HL-60 (cell line): ENCODE measurements at regions not wholly inside any gene's neighbourhood (a gene's known extent, or its start where the extent isn't known, plus 50 kb on each side); places are given as distances from the start of the nearest gene placed in this dataset.

Experiments
- DNase-seq, 2 experiments: peaks; one replicate each; pipeline ENCODE4 v3.0.0-alpha.2; 2010 to 2020; ENCODE audit warnings: low read depth in 1 of 2, low spot score in 1 of 2
- H3K27ac ChIP-seq: fragments of 250-450 bp; sonication (Bioruptor Pico); replicated peaks from 2 replicates; pipeline ENCODE4 v1.5.1; 2020; ENCODE audit warnings: mild to moderate bottlenecking, moderate library complexity
- H3K27me3 ChIP-seq: fragments of 250-450 bp; sonication (Bioruptor Pico); 2 replicates; pipeline ENCODE4 v1.5.1; 2021; ENCODE audit warnings: mild to moderate bottlenecking, moderate library complexity; ENCODE audit not compliant: insufficient read depth, poor library complexity, severe bottlenecking
- H3K4me3 ChIP-seq: replicated peaks from 2 replicates; pipeline ENCODE4 v1.5.1; 2011; ENCODE audit warnings: mild to moderate bottlenecking, control low read depth, low read length; ENCODE audit not compliant: insufficient read depth
- GABPA ChIP-seq: IDR thresholded peaks from 2 replicates; pipeline ENCODE4 v1.6.1; 2012; ENCODE audit warnings: low read depth
- POLR2AphosphoS5 ChIP-seq: IDR thresholded peaks from 2 replicates; pipeline ENCODE4 v1.6.1; 2012; ENCODE audit warnings: low read depth
- SPI1 ChIP-seq: IDR thresholded peaks from 2 replicates; pipeline ENCODE4 v1.6.1; 2012; ENCODE audit warnings: low read depth, mild to moderate bottlenecking, borderline replicate concordance
- TF ChIP-seq, protein P1 (sequence below): IDR thresholded peaks from 2 replicates; pipeline ENCODE4 v1.6.1; 2012; ENCODE audit warnings: low read depth; ENCODE audit not compliant: insufficient replicate concordance
- TF ChIP-seq, protein P2 (sequence below): IDR thresholded peaks from one replicate; pipeline ENCODE4 v1.5.1; 2011; ENCODE audit warnings: low read length, control low read depth, inconsistent platforms; ENCODE audit not compliant: insufficient read depth

DNA sequence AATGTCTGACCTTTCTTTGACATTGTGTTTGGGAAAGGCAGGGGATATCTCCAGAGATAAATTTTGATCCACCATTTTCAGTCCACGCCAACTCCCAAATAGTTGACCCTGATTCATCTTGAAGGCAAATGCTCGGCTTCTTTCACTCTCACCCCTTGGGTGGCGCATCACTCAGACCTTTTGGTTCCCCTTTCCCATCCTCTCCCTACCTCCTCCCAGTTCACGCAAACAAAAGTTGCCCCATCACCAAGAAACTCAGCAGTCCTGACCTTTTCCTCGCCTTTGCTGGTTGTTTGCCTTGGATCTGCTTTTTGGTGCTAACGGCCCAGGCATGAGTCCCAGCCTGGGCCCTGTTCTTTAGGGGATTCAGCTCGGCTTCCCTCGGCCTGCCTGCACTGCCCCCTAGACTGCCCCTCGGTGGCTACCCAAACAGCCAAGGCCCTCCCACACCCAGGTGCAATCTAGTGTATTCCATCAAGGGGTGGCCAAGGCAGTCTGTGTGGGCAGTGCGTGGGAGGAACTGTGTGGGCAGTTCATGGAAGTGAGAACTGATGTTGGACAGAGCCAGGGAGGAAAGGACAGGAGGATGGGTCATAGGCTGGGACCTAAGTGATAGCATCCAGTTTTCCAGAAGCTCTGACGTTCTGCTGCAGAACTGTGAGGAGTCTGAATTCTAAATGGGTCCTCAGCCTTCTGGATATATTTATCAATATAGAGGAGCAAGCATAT is 255.7 kb downstream of the DLEU7 start:
- H3K27me3 ChIP-seq = no peaks in the 10 kb centered on the region
- H3K4me3 ChIP-seq = no peak overlapping the region
- DNase-seq = no peak
- H3K27ac ChIP-seq = no peak overlapping the region
- TF ChIP-seq POLR2AphosphoS5 = no peak
- TF ChIP-seq, protein P1, sequence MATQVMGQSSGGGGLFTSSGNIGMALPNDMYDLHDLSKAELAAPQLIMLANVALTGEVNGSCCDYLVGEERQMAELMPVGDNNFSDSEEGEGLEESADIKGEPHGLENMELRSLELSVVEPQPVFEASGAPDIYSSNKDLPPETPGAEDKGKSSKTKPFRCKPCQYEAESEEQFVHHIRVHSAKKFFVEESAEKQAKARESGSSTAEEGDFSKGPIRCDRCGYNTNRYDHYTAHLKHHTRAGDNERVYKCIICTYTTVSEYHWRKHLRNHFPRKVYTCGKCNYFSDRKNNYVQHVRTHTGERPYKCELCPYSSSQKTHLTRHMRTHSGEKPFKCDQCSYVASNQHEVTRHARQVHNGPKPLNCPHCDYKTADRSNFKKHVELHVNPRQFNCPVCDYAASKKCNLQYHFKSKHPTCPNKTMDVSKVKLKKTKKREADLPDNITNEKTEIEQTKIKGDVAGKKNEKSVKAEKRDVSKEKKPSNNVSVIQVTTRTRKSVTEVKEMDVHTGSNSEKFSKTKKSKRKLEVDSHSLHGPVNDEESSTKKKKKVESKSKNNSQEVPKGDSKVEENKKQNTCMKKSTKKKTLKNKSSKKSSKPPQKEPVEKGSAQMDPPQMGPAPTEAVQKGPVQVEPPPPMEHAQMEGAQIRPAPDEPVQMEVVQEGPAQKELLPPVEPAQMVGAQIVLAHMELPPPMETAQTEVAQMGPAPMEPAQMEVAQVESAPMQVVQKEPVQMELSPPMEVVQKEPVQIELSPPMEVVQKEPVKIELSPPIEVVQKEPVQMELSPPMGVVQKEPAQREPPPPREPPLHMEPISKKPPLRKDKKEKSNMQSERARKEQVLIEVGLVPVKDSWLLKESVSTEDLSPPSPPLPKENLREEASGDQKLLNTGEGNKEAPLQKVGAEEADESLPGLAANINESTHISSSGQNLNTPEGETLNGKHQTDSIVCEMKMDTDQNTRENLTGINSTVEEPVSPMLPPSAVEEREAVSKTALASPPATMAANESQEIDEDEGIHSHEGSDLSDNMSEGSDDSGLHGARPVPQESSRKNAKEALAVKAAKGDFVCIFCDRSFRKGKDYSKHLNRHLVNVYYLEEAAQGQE = no peak
- TF ChIP-seq, protein P2, sequence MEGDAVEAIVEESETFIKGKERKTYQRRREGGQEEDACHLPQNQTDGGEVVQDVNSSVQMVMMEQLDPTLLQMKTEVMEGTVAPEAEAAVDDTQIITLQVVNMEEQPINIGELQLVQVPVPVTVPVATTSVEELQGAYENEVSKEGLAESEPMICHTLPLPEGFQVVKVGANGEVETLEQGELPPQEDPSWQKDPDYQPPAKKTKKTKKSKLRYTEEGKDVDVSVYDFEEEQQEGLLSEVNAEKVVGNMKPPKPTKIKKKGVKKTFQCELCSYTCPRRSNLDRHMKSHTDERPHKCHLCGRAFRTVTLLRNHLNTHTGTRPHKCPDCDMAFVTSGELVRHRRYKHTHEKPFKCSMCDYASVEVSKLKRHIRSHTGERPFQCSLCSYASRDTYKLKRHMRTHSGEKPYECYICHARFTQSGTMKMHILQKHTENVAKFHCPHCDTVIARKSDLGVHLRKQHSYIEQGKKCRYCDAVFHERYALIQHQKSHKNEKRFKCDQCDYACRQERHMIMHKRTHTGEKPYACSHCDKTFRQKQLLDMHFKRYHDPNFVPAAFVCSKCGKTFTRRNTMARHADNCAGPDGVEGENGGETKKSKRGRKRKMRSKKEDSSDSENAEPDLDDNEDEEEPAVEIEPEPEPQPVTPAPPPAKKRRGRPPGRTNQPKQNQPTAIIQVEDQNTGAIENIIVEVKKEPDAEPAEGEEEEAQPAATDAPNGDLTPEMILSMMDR = no peak
- no peak for TF ChIP-seq GABPA
- TF ChIP-seq SPI1 = no peak

DNA sequence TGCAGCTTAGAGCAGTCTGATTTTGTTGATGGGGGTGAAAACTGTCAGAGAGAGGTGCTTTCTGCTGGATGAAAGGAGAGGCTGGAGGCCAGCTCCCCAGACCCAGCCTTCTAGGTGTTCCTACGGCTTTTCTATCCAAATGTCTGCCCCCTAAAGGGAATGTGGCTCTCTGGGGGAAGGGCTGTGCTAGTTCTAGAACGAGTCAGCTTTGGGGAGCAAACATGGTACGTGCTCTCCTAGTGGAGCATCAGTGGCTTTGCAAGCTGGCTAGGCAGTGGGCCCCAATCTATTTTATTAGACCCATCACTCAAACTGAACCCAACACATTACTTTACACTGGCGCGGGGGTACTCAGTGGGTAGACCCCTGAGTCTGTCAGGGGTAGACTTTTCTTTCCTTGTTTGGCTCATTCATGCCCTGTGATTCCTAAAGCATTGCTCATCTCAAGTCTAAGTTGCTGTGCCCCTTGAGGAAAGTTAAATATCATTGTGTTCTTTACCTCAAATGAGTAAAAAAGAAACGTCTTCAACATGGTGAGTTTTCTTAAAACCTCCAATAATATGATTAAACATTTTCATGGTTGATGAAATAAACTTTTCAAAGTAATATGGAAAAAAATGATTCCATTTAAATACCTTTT is 254.9 kb downstream of the DLEU7 start:
- TF ChIP-seq, protein P2 = no peak
- TF ChIP-seq SPI1 (no peak), POLR2AphosphoS5 (no peak), GABPA (no peak)
- TF ChIP-seq, protein P1 = no peak
- Histone ChIP-seq H3K27me3 (no peaks in the 10 kb centered on the region), H3K27ac (no peak overlapping the region), H3K4me3 (no peak overlapping the region)
- no peak for DNase-seq

DNA sequence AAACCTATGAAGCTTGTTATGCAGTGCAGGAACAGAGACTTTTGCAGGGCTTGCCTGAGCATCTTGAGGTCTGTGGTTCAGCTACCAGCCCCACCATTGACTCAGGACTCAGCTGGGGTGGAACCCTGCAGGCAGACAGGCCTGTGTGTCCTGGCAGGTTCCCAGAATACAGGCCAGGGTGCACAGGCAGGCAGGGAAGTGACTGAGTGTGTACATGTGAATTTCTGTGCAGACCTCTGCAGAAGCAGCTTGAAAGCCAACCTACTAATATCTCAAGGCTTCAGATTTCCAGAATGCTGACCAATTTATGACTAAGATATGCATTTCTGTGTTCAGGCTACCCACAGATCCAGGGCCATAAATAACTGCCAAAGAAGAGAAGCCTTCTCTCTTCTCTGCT is 254.4 kb downstream of the DLEU7 start:
- DNase-seq = peak in 1 of 2 experiments; percentile 61
- H3K27ac ChIP-seq = no peak overlapping the region

More for the DNA sequence above, 254.4 kb downstream of the DLEU7 start:
- TF ChIP-seq SPI1 (no peak; the same call in 1 of the 2 replicates), POLR2AphosphoS5 (no peak), GABPA (no peak)
- TF ChIP-seq, protein P1 = no peak
- TF ChIP-seq, protein P2 = no peak
- H3K27me3 ChIP-seq = no peaks in the 10 kb centered on the region
- H3K4me3 ChIP-seq = no peak overlapping the region
